A673 (cell line): ENCODE measurements at regions not wholly inside any gene's neighbourhood (a gene's known extent, or its start where the extent isn't known, plus 50 kb on each side); places are given as distances from the start of the nearest gene placed in this dataset.

Experiments used
- CTCF ChIP-seq: fragments of 300-800, 200-600 bp; sonication (generic); conservative IDR thresholded peaks from 2 replicates; pipeline ENCODE4 v1.5.1; 2017; ENCODE audit warnings: low read depth, mild to moderate bottlenecking, antibody characterized with exemption, low read length, moderate library complexity, mixed read lengths
- EZH2 ChIP-seq: fragments of 200-600 bp; sonication (generic); IDR thresholded peaks from 2 replicates; pipeline ENCODE4 v1.6.1; 2017; ENCODE audit warnings: borderline replicate concordance, low read depth, mild to moderate bottlenecking, mixed read lengths, antibody characterized with exemption, low read length; ENCODE audit not compliant: poor library complexity, severe bottlenecking

GRCh38 chr4:157932936-157933335 is 239.9 kb downstream of the GASK1B start:
- TF ChIP-seq CTCF: no peak
- TF ChIP-seq EZH2: no peak
